Nephron progenitor cell (in vitro differentiated cells): ENCODE measurements at regions not wholly inside any gene's neighbourhood (a gene's known extent, or its start where the extent isn't known, plus 50 kb on each side); places are given as distances from the start of the nearest gene placed in this dataset.

ENCODE experiments used
- DNase-seq: peaks from one replicate; pipeline ENCODE4 v3.0.0; 2021
- H3K27ac Mint-ChIP-seq: 2 replicates; pipeline ENCODE4 v1.8.0; 2021; ENCODE audit warnings: mild to moderate bottlenecking, moderate library complexity, mixed read lengths
- H3K27me3 Mint-ChIP-seq: 2 replicates; pipeline ENCODE4 v1.8.0; 2021; ENCODE audit warnings: mild to moderate bottlenecking, low read depth, mixed read lengths; ENCODE audit not compliant: poor library complexity
- H3K36me3 Mint-ChIP-seq: 2 replicates; pipeline ENCODE4 v1.8.0; 2021; ENCODE audit warnings: low read depth, mixed read lengths
- H3K4me1 Mint-ChIP-seq: 2 replicates; pipeline ENCODE4 v1.8.0; 2021; ENCODE audit warnings: mixed read lengths
- H3K4me3 Mint-ChIP-seq: 2 replicates; pipeline ENCODE4 v1.8.0; 2021; ENCODE audit warnings: mild to moderate bottlenecking, moderate library complexity, mixed read lengths
- H3K9me3 Mint-ChIP-seq: 2 replicates; pipeline ENCODE4 v1.8.0; 2021; ENCODE audit warnings: mild to moderate bottlenecking, moderate library complexity, mixed read lengths
- CTCF ChIP-seq: fragments of 200-600 bp; sonication (generic); IDR thresholded peaks from 2 replicates; pipeline ENCODE4 v1.5.0; 2021; ENCODE audit warnings: antibody characterized with exemption

GRCh38 chr17:71304498-71305158 is 816.2 kb upstream of the SOX9 start:
- H3K27ac Mint-ChIP-seq = no peak overlapping the region

DNA sequence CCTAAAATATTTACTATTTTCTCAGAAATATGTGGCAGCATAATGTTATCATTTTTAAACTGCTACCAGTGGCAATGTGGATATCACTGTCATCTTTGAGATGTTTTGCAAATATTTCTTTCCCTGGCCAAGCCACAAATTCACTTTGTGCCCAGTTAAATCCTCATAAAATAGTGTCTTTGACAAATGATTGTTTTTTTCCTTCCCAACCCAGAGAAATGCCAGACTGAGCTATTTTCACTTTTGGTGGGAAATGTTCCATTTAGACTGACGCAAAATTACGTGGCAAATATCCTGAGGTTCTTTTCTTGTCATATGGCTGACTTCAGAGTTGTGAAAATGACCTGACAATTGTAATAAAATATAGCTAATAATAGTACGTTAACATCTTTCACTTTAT is 807.0 kb upstream of the SOX9 start:
- DNase-seq = no peak
- no peak for TF ChIP-seq CTCF
- H3K27ac Mint-ChIP-seq = no peak overlapping the region
- H3K27me3 Mint-ChIP-seq = peaks cover 7% of the 10 kb centered on the region
- no peaks in the 10 kb centered on the region for H3K36me3 Mint-ChIP-seq
- H3K4me1 Mint-ChIP-seq = peaks cover 6% of the 10 kb centered on the region
- no peak overlapping the region for H3K4me3 Mint-ChIP-seq
- peaks cover 8% of the 10 kb centered on the region for H3K9me3 Mint-ChIP-seq

More at GRCh38 chr17:71304498-71305158, 816.2 kb upstream of the SOX9 start:
- Mint-ChIP-seq H3K27me3 (peaks cover 3% of the 10 kb centered on the region), H3K4me3 (no peak overlapping the region), H3K9me3 (peaks cover 48% of the 10 kb centered on the region), H3K36me3 (peaks cover 19% of the 10 kb centered on the region), H3K4me1 (no peaks in the 10 kb centered on the region)
- DNase-seq = no peak
- TF ChIP-seq CTCF = no peak

GRCh38 chr17:71315568-71315967 is 805.3 kb upstream of the SOX9 start:
- H3K9me3 Mint-ChIP-seq = no peaks in the 10 kb centered on the region
- H3K4me1 Mint-ChIP-seq = peaks cover 6% of the 10 kb centered on the region
- TF ChIP-seq CTCF = no peak

DNA sequence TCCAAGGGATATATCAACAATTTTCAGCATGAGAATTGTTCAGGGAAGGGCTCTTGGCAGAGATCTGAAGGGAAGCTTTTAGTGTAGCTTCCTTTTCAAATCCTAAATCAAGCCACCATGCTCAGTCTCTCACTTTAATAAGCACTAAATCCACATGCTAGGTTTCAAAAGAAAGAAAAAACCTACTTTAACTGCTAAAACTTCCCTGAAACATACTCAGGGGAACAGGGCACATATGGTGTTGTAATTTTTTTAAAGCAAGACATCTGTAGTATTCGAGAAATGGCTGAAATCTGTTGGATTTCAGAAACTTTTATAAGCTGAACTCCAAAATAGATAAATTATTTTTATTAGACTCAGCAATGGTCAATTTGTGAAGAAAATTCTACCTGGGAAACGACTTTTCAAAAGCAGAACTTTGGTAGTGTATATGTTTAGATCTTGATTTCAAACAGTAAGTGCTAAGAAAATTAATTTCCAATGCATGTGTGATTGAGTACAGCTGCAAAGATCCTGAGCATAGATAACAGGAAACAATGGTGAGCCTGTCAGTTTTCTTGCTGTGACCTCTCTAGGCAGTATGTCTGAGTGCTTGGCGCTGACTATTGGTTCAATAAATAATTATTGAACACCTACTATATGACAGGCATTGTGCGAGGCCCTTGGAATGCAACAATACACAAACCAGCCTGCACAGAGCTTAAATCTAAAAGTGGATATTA is 804.5 kb upstream of the SOX9 start:
- H3K27me3 Mint-ChIP-seq = peaks cover 10% of the 10 kb centered on the region
- H3K27ac Mint-ChIP-seq = no peak overlapping the region
- no peak overlapping the region for H3K4me3 Mint-ChIP-seq
- H3K4me1 Mint-ChIP-seq = peaks cover 6% of the 10 kb centered on the region
- no peaks in the 10 kb centered on the region for H3K36me3 Mint-ChIP-seq
- DNase-seq = no peak
- no peak for TF ChIP-seq CTCF
- no peaks in the 10 kb centered on the region for H3K9me3 Mint-ChIP-seq

More at GRCh38 chr17:71315568-71315967, 805.3 kb upstream of the SOX9 start:
- Mint-ChIP-seq H3K27me3 (peaks cover 10% of the 10 kb centered on the region), H3K36me3 (no peaks in the 10 kb centered on the region), H3K27ac (no peak overlapping the region), H3K4me3 (no peak overlapping the region)
- no peak for DNase-seq

GRCh38 chr17:71320009-71320796 is 800.6 kb upstream of the SOX9 start:
- Mint-ChIP-seq H3K36me3 (no peaks in the 10 kb centered on the region), H3K27ac (no peak overlapping the region), H3K27me3 (peaks cover 3% of the 10 kb centered on the region), H3K4me3 (no peak overlapping the region), H3K9me3 (no peaks in the 10 kb centered on the region), H3K4me1 (peaks cover 6% of the 10 kb centered on the region)
- no peak for DNase-seq
- TF ChIP-seq CTCF = no peak
